Activated CD8-positive, alpha-beta memory T cell treated with anti-CD3 and anti-CD28 coated beads for 4 hours (primary cell): ENCODE measurements at regions not wholly inside any gene's neighbourhood (a gene's known extent, or its start where the extent isn't known, plus 50 kb on each side); places are given as distances from the start of the nearest gene placed in this dataset.
"Not testable (repeated sequence)": the region's sequence is repeated elsewhere in the genome, so short reads cannot be mapped to it uniquely, and the experiment has no call there.

Experiments used
- DNase-seq, 2 donors: peaks; one replicate each; pipeline ENCODE4 v3.0.0-alpha.2; 2020; ENCODE audit warnings: low read depth in 2 of 2

DNA sequence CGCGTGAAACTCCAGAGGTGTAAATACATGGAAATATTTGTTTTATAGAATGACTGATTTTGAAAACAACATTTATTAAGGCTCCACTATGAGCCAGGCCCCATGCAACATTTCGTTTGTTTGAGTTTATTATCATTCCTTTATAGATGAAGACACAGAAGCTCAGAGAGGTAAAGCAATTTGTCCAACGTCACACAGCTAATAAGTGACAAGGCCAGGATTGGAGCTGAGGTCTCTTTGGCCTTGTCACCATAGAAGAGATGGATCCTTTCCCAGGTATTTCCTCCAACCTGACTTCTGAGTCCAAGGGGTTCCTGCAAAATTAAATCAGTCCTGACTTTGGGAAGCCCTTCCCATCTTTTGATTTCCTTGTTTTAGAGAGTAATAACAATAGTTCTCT, 98.0 kb downstream of the SYF2 start:
- no peak for DNase-seq

DNA sequence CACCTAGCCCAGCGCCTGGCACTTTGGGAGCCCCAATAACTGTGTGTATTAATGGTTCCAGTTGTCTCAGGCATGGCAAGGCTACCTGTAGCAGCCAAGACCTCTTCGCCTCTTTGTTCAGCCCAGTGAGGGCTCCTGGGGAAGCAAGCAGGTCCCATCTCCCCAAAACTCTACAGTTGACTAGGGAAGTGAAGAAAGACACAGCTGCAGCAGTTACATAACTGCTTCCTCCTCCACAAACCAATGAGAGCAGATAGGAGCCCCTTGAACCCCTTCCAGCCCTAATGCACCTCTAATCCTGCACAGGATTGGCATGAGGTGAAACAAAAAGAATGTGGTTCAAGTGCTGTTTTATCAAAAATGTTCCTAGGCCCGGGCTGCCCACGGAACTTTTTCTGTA, 100.5 kb downstream of the SYF2 start:
- no peak for DNase-seq

DNA sequence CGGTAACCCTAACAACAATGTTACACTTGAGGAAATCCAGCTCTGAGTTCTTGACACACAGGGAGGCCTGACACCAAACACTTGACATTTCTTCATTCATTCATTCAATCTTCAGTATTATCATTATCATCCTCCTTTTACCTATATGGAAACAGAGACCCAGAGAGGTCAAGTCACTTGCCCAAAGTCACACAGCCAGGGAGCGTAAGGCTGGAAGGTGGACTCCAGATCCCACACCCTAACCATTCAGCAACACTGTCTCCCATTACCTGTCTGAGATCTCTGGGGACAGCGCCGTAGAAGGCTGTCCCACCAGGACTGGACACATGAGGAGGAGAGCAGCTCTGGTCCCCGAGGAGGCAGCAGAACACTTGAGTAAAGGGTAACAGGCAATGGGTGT, 101.4 kb downstream of the SYF2 start:
- DNase-seq: no peak

DNA sequence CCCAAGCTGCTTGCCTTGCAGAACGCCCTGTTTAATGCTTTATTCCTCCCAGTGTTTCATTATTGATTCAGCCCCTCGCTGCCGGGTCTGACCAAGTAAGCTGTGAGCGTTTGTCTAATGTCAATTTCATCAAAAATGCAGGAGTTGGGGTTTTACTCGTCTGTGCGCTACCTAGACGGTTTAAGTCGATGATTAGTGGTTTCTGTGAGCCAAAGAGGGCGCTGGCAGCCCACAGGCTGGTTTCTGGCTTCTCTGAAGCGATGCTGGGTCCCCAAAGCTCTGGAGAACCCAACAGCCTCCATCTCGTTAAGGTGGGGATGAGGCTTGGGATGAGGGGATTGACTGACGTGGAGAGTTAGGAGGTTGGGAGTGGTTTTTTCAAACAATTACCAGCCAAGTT, 102.9 kb downstream of the SYF2 start:
- DNase-seq: no peak

DNA sequence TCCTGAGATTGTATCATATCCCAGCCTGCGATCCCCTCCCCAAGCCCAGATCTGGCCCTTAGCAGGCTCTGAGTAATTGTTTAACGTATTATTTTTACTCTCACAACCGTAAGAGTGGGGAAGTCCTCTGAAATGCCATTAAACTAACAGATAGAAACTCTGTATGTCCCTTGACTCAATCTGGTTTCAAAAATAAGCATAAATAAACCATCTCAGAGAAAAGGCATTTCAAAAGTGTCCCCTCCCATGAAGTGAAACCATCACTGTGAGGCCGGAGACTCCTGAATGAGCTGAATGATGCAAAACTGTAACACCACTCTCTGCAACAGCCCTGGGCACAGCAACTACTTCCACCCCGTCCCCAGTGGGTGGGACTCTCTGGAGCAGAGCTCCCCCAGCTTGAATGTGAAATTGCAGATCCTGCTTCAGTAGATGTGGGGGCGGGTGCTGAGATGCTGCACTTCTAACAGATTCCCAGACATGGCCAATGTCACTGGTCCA, 104.1 kb downstream of the SYF2 start:
- DNase-seq: no peak

DNA sequence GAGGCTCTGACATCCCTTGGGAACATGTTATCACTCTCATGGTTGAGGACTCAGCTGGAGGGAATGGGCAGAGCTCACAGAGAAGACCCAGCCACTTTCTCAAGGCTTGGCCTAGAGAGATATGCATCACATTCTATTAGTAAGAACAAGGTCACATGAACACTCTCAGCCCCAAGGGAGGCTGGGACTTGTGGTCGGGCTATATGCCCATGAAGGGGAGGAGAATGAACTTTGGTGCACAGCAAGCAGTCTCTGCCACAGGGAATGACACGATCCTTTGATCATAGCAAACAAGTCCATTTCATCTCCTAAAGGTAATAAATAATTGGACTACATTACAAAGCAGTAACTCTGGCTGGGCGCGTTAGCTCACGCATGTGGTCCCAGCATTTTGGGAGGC, 105.7 kb downstream of the SYF2 start:
- no peak for DNase-seq

DNA sequence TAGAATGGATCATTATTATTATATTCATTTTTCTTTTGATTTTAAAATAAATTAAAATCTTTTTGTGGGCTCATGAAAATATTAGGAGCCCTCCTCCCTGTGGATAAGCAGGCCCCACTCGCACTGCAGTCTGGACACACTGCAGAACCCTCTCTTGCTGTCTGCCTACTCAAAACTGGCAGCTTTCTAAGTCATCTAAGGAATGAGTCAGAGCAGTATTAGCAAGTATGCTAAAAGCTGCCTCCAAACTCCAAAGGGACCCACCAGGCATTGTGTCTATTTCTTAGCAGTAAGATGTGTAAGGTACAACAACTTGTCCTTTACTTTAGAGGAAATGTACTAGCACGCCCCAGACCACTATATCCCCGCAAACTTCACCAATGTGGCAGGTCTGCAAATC, 108.8 kb downstream of the SYF2 start:
- no peak for DNase-seq

DNA sequence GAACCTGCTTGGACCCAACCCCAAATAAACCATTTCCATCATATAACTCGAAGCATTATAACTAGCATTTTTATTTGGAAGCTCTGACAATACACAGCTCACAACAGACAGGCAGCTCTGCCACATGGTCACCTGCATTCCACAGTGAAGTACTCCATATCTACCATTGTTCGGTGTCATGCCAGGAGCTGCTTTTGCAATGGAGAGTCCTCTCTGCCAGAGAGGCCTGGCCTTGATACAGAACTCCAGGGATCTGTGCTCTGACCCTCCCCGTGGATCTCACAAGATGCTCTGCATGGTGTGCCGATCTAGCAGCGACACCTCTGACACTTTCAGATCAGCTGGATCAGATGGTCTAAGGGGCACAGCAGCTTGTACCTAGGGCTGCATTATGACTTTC, 109.6 kb downstream of the SYF2 start:
- no peak for DNase-seq

DNA sequence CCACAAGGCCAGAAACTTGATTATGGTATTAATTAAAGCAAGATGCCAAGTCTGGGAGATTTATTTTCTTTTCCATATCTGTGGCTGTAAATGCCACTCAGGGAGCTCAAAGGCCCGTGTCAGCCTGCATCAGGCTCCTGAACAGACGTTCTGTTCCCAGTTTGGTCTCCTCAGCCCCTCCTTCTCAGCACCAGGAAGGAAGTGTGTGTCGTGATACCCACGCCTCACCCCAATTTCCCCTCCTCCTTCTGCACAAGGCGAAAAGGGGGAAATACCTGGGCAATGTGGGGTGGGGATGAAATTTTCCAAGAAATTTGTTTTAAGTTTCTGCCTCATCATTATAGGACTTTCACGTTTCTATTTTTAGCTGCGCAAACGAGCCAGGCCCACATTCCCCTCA, 112.0 kb downstream of the SYF2 start:
- no peak for DNase-seq

DNA sequence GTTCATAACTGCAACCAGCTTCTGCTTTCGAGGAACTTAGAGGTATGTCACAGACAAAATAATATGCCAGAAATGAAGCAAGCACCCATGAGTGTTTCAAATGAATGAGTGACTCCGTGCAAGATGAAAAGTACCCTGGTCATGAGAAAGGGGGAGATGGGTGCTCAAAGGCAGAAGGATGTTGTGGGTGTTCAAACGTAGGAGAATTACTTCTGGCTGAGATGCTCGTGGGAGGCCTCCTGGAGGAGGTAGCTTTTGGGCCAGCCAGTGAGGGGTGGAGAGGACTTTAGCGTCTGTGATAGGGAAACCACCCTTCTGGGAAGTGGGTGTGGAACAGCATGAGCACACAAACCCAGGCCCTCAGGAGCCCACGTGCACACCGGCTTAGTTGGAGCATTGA, 113.8 kb downstream of the SYF2 start:
- DNase-seq: no peak

DNA sequence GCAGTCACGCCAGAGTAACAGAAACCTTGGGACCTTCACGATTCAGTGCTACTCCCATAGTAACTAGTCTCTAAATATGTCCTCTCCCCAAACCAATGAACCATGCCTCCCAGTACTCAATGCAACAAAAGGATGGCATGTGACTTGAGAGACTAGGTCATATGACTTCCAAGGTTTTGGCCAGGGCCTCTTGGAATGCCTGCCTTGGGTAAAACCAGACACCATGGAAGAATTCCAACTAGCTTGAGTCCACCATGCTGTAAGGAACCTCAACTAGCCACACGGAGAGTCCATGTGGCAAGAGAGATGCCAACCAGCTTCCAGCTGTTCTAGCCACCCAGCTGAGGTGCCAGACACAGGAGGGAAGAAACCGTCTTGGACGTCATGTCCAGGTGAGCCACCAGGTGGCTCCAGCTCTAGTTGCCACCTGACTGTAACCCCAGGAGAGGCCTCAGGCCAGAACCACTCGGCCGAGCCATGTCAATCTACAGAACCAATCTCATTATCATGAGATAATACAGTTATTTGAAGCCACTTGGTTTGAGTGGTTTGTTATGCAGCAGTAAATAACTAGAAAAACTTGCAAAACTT, 115.0 kb downstream of the SYF2 start:
- no peak for DNase-seq

DNA sequence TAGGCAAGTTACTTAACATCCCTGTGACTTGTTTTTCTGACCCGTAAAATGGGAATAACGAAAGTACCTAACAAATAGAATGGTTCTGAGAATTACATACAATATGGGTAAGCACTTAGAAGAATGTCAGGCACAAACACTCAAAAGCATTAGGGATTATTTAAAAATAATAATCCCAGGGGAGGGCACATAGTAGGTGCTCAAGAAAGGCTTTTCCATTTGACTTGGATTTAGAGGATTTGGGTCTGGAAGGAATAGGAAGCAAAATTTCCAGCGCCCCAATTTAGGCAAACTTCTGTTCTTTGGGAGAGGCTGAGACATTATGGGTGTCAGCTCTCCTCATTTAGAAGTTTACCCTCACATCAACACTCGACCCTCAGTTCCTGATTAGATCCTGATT, 115.5 kb downstream of the SYF2 start:
- DNase-seq: no peak

DNA sequence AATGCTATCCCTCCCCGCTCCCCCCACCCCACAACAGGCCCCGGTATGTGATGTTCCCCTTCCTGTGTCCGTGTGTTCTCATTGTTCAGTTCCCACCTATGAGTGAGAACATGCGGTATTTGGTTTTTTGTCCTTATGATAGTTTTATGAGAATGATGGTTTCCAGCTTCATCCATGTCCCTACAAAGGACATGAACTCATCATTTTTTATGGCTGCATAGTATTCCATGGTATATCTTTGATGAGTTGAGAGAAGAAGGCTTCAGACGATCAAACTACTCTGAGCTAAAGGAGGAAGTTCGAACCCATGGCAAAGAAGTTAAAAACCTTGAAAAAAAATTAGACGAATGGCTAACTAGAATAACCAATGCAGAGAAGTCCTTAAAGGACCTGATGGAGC, 116.2 kb downstream of the SYF2 start:
- DNase-seq: not testable (repeated sequence)

DNA sequence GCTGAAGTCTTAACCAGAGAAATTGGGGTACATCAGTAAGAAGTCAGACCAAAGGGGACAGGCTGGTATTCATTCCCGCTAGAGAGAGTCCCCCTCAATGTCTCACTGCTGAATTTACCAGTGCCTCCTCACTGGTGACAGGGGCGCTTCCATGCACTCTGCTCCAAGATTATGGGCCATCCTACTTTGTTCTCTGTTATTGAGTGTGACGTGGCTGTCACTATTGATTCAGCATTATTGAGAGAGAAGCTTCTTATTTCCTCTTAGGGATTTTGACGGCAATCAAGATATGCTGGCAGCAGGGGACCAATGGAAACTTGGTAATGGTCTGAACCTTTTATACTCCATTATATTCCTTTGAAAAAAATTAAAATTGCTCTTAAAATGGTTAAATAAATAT, 118.6 kb downstream of the SYF2 start:
- DNase-seq: no peak

DNA sequence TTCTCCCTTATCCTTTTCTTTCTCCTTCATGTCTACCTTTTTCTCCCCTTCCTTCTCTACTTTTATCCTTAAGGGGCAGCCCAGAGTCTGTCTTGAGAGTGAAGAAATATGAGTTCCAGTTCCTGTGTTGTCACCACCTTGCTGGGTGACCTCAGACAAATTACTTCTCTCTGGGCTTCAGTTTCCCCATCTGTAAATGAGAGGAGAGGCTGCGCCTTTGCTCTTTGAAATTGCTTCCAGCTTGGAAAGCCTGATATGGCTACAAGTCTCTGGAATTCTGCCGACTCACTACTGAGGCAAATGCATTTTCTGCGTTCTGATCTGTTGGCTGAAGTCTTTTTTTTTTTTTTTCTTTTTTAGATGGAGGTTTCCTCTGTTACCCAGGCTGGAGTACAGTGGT, 119.2 kb downstream of the SYF2 start:
- DNase-seq: no peak

DNA sequence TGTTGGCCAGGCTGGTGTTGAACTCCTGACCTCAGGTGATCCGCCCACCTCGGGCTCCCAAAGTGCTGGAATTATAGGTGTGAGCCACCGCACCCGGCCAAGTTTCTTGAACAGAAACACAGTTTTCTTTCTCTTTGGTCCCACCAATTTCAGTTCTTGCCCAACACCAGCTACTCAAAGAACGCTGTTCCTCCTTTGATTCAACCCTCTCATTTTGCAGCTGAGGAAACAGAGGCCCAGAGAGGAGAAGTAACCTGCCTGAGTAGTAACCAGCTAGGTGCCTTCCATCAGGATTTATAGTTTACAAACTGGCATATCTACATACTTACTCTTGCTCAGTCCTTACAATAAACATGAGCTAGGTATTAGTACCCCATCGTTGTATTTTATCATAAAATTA, 119.9 kb downstream of the SYF2 start:
- no peak for DNase-seq

DNA sequence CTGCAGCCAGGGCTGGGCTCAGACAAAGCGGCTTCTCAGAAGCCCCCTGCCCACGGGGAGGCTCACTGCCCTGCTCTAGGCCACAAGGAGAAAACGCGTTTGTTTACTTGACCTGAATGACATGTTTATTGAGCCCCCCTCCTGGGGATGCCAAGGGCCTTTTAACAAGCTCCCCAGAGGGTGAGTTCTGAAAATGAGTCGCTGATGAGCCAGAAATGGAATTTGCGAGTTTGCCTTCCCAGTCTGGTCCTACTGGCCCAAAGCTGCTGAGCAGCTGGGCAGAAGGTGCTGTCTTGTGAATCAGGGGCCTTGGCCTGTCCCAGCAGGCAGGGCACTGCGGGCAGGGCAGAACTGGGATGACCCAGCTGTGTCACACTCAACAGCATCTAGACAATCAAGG, 120.6 kb downstream of the SYF2 start:
- DNase-seq: no peak

DNA sequence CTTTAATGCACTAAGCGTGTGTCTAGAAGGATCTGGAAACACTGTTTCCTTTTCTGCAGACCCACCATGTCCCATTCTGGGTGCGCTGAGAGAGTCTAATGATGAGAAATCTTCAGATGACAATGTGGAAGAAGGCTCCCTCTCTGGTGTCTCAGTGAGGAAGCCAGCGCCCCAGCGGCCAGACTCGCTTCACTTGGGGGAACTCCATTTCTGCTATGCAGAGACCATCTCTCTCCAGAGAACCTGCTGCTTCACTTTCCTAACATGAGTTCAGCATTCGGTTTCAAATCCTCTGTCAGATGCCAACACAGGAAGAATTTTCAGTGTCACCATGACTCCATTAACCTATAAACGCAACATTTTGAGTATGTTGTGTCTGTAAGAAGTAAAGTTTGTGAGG, 121.8 kb downstream of the SYF2 start:
- DNase-seq: no peak

DNA sequence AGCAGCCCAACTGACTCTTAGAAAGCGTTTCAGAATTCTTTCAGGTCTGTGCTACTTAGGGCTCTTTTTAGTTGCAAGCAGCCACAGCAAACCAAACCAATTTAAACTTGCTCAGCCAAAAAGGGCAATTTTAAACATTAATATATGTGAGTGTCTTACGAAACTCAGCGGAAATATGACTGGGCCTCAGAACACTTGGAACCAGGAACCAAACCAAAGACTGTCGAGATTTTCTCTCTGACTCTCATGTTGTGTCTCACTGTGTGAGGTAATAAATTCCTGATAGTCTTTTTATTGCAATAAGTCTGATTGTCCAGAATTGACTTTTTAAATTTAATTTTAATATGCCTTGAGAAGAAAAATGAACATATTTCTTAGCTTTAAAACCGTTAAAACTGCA, 122.3 kb downstream of the SYF2 start:
- DNase-seq: no peak

DNA sequence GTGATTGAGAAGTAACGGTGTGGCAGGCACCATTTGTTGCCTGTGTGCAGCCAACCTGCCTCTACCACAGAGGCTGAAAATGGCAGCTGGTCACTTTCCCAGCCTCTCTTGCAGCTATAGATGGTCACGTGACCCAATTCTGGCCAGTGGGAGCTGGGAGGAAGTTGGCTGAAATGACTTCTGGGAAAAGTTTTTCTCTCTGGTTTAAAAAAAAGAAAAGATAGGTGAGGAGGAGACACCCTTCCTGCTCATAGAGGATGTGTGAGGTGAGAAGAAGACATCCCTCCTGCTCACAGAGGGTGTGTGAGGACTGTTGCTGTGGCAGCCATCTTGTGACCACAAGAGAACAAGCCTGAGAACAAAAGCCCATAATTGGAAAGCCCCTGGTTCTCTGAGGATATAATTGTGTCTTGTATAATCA, 122.8 kb downstream of the SYF2 start:
- DNase-seq: no peak

DNA sequence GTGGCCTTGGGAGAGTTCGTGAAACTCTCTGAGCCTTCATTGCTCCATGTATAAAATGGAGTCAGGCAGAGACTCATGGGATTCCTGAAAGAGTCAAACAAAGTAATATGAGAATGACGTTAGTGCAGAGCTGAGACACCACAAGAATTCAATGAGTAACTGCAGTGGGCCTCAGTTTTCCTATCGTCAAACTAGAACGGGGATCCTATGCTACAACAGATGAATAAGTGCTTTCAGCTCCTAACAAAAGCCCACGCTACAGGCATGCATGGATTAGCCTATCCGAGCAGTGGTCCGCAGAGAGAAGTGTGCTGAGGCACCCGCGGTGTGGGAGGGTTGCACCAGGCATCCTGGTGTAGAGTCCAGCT, 124.7 kb downstream of the SYF2 start:
- no peak for DNase-seq

DNA sequence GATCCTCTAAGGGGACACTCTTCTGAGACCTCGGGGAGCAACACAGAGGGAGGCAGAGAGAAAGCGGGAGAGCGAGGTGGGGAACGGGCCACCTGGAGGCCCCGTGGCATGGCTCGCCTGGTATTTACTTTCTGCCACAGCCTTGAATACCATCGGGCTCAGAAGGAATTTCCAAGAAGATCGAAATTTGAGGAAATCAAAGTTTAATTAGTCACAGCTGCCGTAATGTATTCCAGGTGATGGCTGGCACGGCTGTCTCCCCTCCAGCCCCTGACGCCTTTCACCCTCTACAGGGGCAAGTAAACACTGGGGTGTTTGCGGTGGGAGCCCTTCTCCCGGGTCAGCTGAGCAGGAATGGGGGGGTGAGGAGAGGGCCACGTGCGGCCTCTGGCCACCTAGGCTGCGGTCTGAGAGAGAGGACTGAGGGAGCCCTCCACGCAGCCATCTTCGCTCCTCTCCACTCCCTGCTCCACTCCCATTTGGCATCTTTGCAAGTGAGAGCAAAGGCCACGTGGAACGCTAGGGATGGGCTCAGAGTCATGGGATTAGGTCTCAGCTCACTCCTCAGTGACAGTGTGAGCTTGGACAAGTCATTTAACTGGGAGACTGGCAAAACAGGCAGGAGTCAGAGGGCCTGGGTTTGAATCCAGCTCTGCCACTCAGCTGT, 125.2 kb downstream of the SYF2 start:
- no peak for DNase-seq

DNA sequence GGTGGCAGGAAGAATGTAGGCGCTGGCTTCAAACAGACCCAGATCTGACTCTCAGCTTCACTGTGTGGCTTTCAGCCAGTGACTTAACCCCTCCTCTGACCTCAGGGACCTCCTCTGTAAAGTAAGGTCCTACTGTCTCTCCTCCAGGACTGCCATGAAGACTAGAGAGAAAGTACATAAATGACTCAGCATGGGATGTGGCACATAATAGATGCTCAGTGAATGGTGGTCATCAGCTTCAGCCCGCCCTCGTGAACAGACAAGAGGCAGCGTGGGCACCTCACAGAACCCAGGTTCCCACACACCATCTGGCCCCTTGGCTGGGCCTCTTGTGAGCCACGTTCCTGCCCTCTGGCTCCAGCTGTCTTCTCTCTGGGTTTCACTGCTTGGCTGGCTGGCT, 126.0 kb downstream of the SYF2 start:
- DNase-seq: no peak

DNA sequence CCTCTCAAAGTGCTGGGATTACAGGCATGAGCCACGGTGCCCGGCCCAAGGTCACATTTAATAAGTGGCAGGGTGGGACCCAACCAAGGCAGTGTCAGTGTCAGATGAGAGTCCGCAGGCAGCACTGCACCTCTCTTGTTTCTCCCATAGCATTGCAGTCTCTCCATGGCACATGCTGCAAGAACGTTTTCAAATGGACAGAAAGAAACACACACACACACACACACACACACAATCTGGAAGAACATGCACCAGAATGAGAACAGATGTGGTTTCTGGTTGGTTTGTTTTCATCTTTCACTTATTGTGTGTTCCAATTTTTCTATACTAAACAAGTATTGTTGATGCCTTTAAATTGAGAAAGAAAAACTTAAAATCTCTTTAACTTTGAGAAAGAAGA, 126.5 kb downstream of the SYF2 start:
- DNase-seq: no peak
